Uterus (tissue), 3 donors: ENCODE measurements at regions not wholly inside any gene's neighbourhood (a gene's known extent, or its start where the extent isn't known, plus 50 kb on each side); places are given as distances from the start of the nearest gene placed in this dataset.

ENCODE experiments used
- DNase-seq, 2 donors: peaks; one replicate each; pipeline ENCODE4 v3.0.0-alpha.2; 2019 to 2020
- H3K27ac ChIP-seq, 2 donors: fragments of 200-600 bp; sonication (generic); 1 replicate in 1 of 2; 2 replicates in 1 of 2; pipeline ENCODE4 v1.5.1; 2016 to 2018
- H3K27me3 ChIP-seq, 2 donors: fragments of 200-600 bp; sonication (generic); one replicate each; pipeline ENCODE4 v1.5.1; 2018 to 2019; ENCODE audit warnings: control low read depth in 1 of 2
- H3K36me3 ChIP-seq, 2 donors: fragments of 200-600 bp; sonication (generic); one replicate each; pipeline ENCODE4 v1.5.1; 2019; ENCODE audit warnings: control low read depth in 1 of 2
- H3K4me1 ChIP-seq, 2 donors: fragments of 200-600 bp; sonication (generic); one replicate each; pipeline ENCODE4 v1.5.1; 2018 to 2019; ENCODE audit warnings: control low read depth in 1 of 2
- H3K4me3 ChIP-seq, 2 donors: fragments of 200-600 bp; sonication (generic); 1 replicate in 1 of 2; 2 replicates in 1 of 2; pipeline ENCODE4 v1.5.1; 2018 to 2019; ENCODE audit warnings: mild to moderate bottlenecking in 1 of 2
- H3K9me3 ChIP-seq, 2 donors: fragments of 200-600 bp; sonication (generic); one replicate each; pipeline ENCODE4 v1.5.1; 2019; ENCODE audit warnings: control low read depth in 1 of 2
- POLR2A ChIP-seq, 2 donors: fragments of 450-650 bp; IDR thresholded peaks; one replicate each; pipeline ENCODE4 v1.6.1; 2016; ENCODE audit warnings: antibody characterized with exemption in 2 of 2, mild to moderate bottlenecking in 1 of 2, moderate library complexity in 1 of 2
- intact Hi-C: fragments of 100-400 bp; cut with DNase I; formaldehyde crosslinking; loops from one replicate; pipeline ENCODE4 v1.15.1; 2023; ENCODE audit warnings: low total_unique reads
- TF ChIP-seq, protein P1 (sequence below), 4 experiments: fragments of 200-600 bp in 2 of 4; fragments of 450-650 bp in 2 of 4; sonication (generic) in 2 of 4; IDR thresholded peaks; one replicate each; pipeline ENCODE4 v1.5.1; 2016 to 2019; ENCODE audit warnings: antibody characterized with exemption in 4 of 4, mild to moderate bottlenecking in 2 of 4, moderate library complexity in 1 of 4
- donor health status: DM: yes; HTN: yes; CAD: no.

DNA sequence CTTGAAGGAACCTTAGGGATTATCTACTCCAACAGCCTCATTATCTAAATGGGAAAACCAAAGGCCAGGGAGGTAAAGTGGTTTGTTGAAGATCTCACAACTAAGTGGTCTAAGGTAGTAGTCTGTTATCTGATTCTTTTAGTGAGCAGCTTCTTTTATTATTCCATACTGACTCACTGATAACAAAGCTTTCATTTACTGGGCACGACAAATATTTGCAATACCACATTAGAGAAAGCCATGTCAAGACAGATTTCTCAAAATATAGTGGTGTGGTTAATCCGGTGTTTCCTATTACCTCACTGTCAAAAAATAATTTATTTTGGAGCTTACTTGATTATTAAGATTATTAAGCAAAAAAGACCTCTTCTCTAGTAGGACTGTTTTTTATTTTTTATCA lies 369.1 kb downstream of the S1PR1 start:
- DNase-seq, result no peak
- H3K36me3 ChIP-seq, result no peaks in the 10 kb centered on the region
- H3K4me1 ChIP-seq, result no peaks in the 10 kb centered on the region
- TF ChIP-seq, protein P1, sequence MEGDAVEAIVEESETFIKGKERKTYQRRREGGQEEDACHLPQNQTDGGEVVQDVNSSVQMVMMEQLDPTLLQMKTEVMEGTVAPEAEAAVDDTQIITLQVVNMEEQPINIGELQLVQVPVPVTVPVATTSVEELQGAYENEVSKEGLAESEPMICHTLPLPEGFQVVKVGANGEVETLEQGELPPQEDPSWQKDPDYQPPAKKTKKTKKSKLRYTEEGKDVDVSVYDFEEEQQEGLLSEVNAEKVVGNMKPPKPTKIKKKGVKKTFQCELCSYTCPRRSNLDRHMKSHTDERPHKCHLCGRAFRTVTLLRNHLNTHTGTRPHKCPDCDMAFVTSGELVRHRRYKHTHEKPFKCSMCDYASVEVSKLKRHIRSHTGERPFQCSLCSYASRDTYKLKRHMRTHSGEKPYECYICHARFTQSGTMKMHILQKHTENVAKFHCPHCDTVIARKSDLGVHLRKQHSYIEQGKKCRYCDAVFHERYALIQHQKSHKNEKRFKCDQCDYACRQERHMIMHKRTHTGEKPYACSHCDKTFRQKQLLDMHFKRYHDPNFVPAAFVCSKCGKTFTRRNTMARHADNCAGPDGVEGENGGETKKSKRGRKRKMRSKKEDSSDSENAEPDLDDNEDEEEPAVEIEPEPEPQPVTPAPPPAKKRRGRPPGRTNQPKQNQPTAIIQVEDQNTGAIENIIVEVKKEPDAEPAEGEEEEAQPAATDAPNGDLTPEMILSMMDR (IDR thresholded peaks at IDR 0.05), result no peak
- no peak for TF ChIP-seq POLR2A (IDR thresholded peaks at IDR 0.05)
- no peak overlapping the region for H3K27ac ChIP-seq
- no peak overlapping the region for H3K4me3 ChIP-seq
- no peaks in the 10 kb centered on the region for H3K27me3 ChIP-seq
- H3K9me3 ChIP-seq, result peaks cover 0 to 11% of the 10 kb centered on the region in 2 donors
- intact Hi-C loops, result no loop called here

DNA sequence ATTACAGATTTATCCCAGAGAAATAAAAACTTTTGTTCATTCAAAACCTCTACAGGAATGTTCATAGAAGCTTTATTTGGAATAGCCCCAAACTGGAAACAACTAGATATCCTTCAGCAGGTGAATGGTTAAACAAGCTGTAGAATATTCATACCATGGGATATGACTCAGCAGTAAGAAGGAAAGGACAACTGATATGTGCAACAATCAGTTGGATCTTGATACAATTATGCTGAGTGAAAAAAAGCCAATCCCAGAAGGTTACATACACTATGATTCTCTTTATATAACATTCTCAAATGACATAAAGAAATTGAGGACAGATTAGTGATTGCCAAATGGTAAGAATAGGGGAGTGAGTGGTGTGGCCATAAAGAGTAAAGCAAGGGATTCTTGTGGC lies 376.7 kb downstream of the S1PR1 start:
- H3K4me3 ChIP-seq, result no peak overlapping the region
- DNase-seq, result no peak
- peaks cover 0 to 11% of the 10 kb centered on the region in 2 donors for H3K9me3 ChIP-seq
- TF ChIP-seq POLR2A (IDR thresholded peaks at IDR 0.05), result no peak
- TF ChIP-seq, protein P1 (IDR thresholded peaks at IDR 0.05), result no peak
- no peaks in the 10 kb centered on the region for H3K4me1 ChIP-seq
- intact Hi-C loops, result no loop called here
- H3K36me3 ChIP-seq, result no peaks in the 10 kb centered on the region
- no peak overlapping the region for H3K27ac ChIP-seq
- no peaks in the 10 kb centered on the region for H3K27me3 ChIP-seq

DNA sequence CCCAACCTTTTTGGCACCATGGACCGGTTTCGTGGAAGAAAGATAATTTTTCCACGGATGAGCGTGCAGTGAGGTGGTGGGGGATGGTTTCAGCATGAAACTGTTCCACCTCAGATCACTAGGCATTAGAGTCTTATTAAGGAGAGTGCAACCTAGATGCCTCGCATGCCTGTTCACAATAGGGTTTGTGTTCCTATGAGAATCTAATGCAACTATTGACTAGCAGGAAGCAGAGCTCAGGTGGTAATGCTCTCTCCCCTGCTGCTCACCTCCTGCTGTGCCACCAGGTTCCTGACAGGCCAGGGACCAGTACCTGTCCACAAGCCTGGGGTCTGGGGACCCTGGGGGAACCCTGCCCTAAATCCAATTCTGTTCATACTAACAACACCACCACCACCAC lies 377.8 kb downstream of the OLFM3 start:
- Histone ChIP-seq H3K27me3 (no peaks in the 10 kb centered on the region), H3K36me3 (no peaks in the 10 kb centered on the region), H3K27ac (no peak overlapping the region), H3K4me3 (no peak overlapping the region), H3K9me3 (no peaks in the 10 kb centered on the region), H3K4me1 (no peaks in the 10 kb centered on the region)
- intact Hi-C loops, result no loop called here
- no peak for TF ChIP-seq POLR2A (IDR thresholded peaks at IDR 0.05)
- TF ChIP-seq, protein P1 (IDR thresholded peaks at IDR 0.05), result no peak
- DNase-seq, result no peak

DNA sequence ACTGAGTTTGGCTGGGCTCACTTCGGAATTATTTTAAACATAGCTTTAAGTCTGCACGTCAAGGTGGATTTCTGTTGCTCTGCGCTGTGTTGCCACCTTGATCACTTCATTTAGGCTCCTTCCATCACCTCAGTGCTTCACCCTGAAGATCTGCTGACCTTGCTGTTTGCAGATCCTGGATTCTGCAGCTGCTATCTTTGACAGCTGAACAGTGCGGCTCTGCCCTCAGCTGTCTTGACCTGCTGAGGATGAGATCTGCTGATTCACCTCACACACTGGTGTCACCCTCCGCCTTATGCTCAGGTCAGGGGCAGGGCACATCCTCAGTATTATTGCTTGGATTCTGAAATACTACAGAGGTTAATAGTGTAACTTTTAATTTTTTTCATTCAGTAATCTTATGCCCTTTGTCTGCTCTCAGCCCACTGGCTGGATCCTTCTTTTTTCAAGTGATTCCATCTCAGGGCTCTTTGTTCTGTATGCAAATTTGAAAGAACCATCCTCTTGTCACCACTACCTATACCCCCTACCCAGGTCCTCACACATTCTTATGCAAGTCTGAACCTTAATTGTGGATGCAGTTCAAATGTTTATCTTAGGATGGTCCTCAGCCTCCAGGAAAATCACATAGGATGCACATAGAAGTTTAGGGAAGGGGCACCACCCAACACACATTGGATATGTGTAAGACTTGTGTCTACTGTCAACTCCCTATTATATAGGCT lies 364.0 kb downstream of the OLFM3 start:
- Histone ChIP-seq H3K27me3 (no peaks in the 10 kb centered on the region), H3K4me1 (no peaks in the 10 kb centered on the region), H3K4me3 (no peak overlapping the region), H3K36me3 (no peaks in the 10 kb centered on the region), H3K9me3 (no peaks in the 10 kb centered on the region), H3K27ac (no peak overlapping the region)
- intact Hi-C loops, result no loop called here
- DNase-seq, result no peak
- TF ChIP-seq, protein P1 (IDR thresholded peaks at IDR 0.05), result no peak
- no peak for TF ChIP-seq POLR2A (IDR thresholded peaks at IDR 0.05)

DNA sequence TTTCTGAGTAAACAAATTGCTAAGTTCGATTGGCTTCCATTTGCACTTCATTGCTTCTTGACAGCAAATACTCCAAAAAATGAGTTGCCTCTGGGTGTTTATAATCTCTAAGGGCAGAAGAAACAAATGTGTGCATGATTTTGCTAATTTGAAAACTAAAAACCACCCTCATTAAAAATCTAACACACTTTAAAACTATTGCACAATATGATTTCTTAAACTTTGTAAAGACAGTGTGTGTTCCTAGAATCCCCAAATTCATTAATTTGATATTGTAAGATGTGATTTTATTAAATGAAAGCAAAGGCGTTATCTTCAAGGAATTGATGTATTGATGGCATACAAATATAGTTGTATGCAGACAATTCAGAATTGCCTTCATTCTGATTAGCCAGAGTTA lies 350.9 kb downstream of the OLFM3 start:
- H3K27ac ChIP-seq, result no peak overlapping the region
- TF ChIP-seq, protein P1 (IDR thresholded peaks at IDR 0.05), result no peak
- TF ChIP-seq POLR2A (IDR thresholded peaks at IDR 0.05), result no peak
- intact Hi-C loops, result no loop called here
- H3K9me3 ChIP-seq, result no peaks in the 10 kb centered on the region
- no peak for DNase-seq
- H3K4me1 ChIP-seq, result no peaks in the 10 kb centered on the region
- no peaks in the 10 kb centered on the region for H3K27me3 ChIP-seq
- H3K4me3 ChIP-seq, result no peak overlapping the region
- H3K36me3 ChIP-seq, result no peaks in the 10 kb centered on the region
